Stromal cell of bone marrow (primary cell): ENCODE measurements at regions not wholly inside any gene's neighbourhood (a gene's known extent, or its start where the extent isn't known, plus 50 kb on each side); places are given as distances from the start of the nearest gene placed in this dataset.

Experiments used
- DNase-seq: peaks from one replicate; pipeline ENCODE4 v3.0.0-alpha.2; 2012; ENCODE audit warnings: low read depth

GRCh38 chrX:10288373-10288975, 131.7 kb downstream of the CLCN4 start:
- no peak for DNase-seq

GRCh38 chrX:10296576-10296975, 139.8 kb downstream of the CLCN4 start:
- DNase-seq: peak; percentile 73

- no peak for DNase-seq
These were observed 153.7 kb downstream of the CLCN4 start for GRCh38 chrX:10310511-10310910.

GRCh38 chrX:10314530-10315104, 157.8 kb downstream of the CLCN4 start:
- DNase-seq: no peak

- peak; percentile 21 for DNase-seq
These were observed 168.8 kb downstream of the CLCN4 start for GRCh38 chrX:10325611-10326010.

- peak; percentile 31 for DNase-seq
These were observed 169.8 kb downstream of the CLCN4 start for GRCh38 chrX:10326578-10326977.

- DNase-seq: no peak
These were observed 170.9 kb downstream of the CLCN4 start for GRCh38 chrX:10327651-10328050.

GRCh38 chrX:10329984-10330383, 173.2 kb downstream of the CLCN4 start:
- DNase-seq: no peak

GRCh38 chrX:10341309-10341708, 184.5 kb downstream of the CLCN4 start:
- no peak for DNase-seq

- DNase-seq: no peak
These were observed 193.4 kb downstream of the CLCN4 start for GRCh38 chrX:10350221-10350620.

- peak; percentile 41 for DNase-seq
These were observed 194.2 kb downstream of the CLCN4 start for GRCh38 chrX:10350981-10351380.

- no peak for DNase-seq
These were observed 195.8 kb downstream of the CLCN4 start for GRCh38 chrX:10352536-10352935.

GRCh38 chrX:10356979-10357378, 200.2 kb downstream of the CLCN4 start:
- DNase-seq: peak; percentile 34

GRCh38 chrX:10358958-10359357, 202.2 kb downstream of the CLCN4 start:
- DNase-seq: no peak

GRCh38 chrX:10360116-10360515, 203.3 kb downstream of the CLCN4 start:
- no peak for DNase-seq

GRCh38 chrX:10365532-10366265, 208.9 kb downstream of the CLCN4 start:
- no peak for DNase-seq

- DNase-seq: no peak
These were observed 210.6 kb downstream of the CLCN4 start for GRCh38 chrX:10367406-10367805.

- DNase-seq: no peak
These were observed 214.2 kb downstream of the CLCN4 start for GRCh38 chrX:10370976-10371375.

- DNase-seq: no peak
These were observed 220.7 kb downstream of the CLCN4 start for GRCh38 chrX:10377427-10377826.

- no peak for DNase-seq
These were observed 223.1 kb downstream of the CLCN4 start for GRCh38 chrX:10379878-10380277.

GRCh38 chrX:10380300-10380699, 223.5 kb downstream of the CLCN4 start:
- no peak for DNase-seq

GRCh38 chrX:10381193-10381592, 224.4 kb downstream of the CLCN4 start:
- DNase-seq: no peak

- DNase-seq: no peak
These were observed 230.2 kb downstream of the CLCN4 start for GRCh38 chrX:10387011-10387410.

- no peak for DNase-seq
These were observed 230.2 kb downstream of the MID1 start for GRCh38 chrX:10390187-10390586.
